Transverse colon (tissue), 4 donors: ENCODE measurements at regions not wholly inside any gene's neighbourhood (a gene's known extent, or its start where the extent isn't known, plus 50 kb on each side); places are given as distances from the start of the nearest gene placed in this dataset.

Experiments used
- DNase-seq: peaks from one replicate; pipeline ENCODE4 v3.0.0-alpha.2; 2019
- H3K27ac ChIP-seq, 4 donors: fragments of 200-600 bp; sonication (generic); 2 replicates each; pipeline ENCODE4 v1.5.1; 2016 to 2018; ENCODE audit warnings: inconsistent platforms in 4 of 4
- H3K27me3 ChIP-seq: fragments of 200-600 bp; sonication (generic); 2 replicates; pipeline ENCODE4 v1.5.1; 2017; ENCODE audit warnings: inconsistent platforms
- H3K36me3 ChIP-seq, 4 donors: fragments of 200-600 bp; sonication (generic); 2 replicates each; pipeline ENCODE4 v1.5.1; 2017 to 2019; ENCODE audit warnings: inconsistent platforms in 4 of 4
- H3K4me1 ChIP-seq, 4 donors: fragments of 200-600 bp; sonication (generic); 2 replicates each; pipeline ENCODE4 v1.5.1; 2017 to 2020; ENCODE audit warnings: inconsistent platforms in 4 of 4
- H3K4me3 ChIP-seq, 4 donors: fragments of 200-600 bp; sonication (generic); 1 replicate in 1 of 4; 2 replicates in 3 of 4; pipeline versions ENCODE4 v1.5.1 to v1.6.1; 2017 to 2019; ENCODE audit warnings: inconsistent platforms in 4 of 4
- H3K9me3 ChIP-seq, 2 donors: fragments of 200-600 bp; sonication (generic); 2 replicates each; pipeline ENCODE4 v1.5.1; 2017 to 2019; ENCODE audit warnings: inconsistent platforms in 2 of 2
- CTCF ChIP-seq, 5 experiments: fragments of 200-600 bp in 3 of 5; fragments of 450-650 bp in 2 of 5; sonication (generic) in 3 of 5; IDR thresholded peaks; 1 replicate in 2 of 5; 2 replicates in 3 of 5; pipeline ENCODE4 v1.5.1; 2016 to 2017; ENCODE audit warnings: antibody characterized with exemption in 5 of 5, inconsistent platforms in 3 of 5, mild to moderate bottlenecking in 2 of 5, moderate library complexity in 1 of 5
- EP300 ChIP-seq: sonication (generic); formaldehyde crosslinking; IDR thresholded peaks from one replicate; pipeline ENCODE4 v1.6.1; 2017; ENCODE audit warnings: antibody characterized with exemption, low read depth
- POLR2A ChIP-seq: fragments of 450-650 bp; IDR thresholded peaks from one replicate; pipeline ENCODE4 v1.6.1; 2016; ENCODE audit warnings: antibody characterized with exemption, mild to moderate bottlenecking, moderate library complexity
- POLR2AphosphoS5 ChIP-seq, 3 donors: sonication (generic); formaldehyde crosslinking; IDR thresholded peaks; one replicate each; pipeline ENCODE4 v1.6.1; 2016; ENCODE audit warnings: antibody characterized with exemption in 3 of 3
- WGBS, 2 donors: methylation state at CpG; one replicate each; pipeline ENCODE4 v1.1.5; 2018; ENCODE audit warnings: low coverage in 1 of 2; 5-methylcytosine and 5-hydroxymethylcytosine counted together
- in situ Hi-C, 4 donors: fragments of 200-750 bp; cut with MboI; loops; one replicate each; pipeline versions ENCODE4 v1.15.0 to v1.15.1; 2017; ENCODE audit warnings: low sequenced_read_pairs in 3 of 4, low pct_ligation_motif_present in 1 of 4, low pct_unique_long_range_greater_than_20kb in 1 of 4
- intact Hi-C: fragments of 100-400 bp; cut with DNase I; formaldehyde crosslinking; loops from one replicate; pipeline ENCODE4 v1.15.1; 2023; ENCODE audit warnings: low total_unique reads

- H3K4me1 ChIP-seq: no peaks in the 10 kb centered on the region
- in situ Hi-C loops: loop anchor here in 3 of 4 donors (25.0 kb wide), 4 partner anchors 425 to 650 kb away; partner anchors contain the start of genes ESS2 (in 1 of the 3), SLC25A1 (in 1 of the 3) and TSSK2 (in 1 of the 3)
- TF ChIP-seq POLR2A (no peak), POLR2AphosphoS5 (IDR thresholded peaks at IDR 0.05) (no peak), CTCF (IDR thresholded peaks at IDR 0.05) (no peak), EP300 (no peak)
- no peaks in the 10 kb centered on the region for H3K9me3 ChIP-seq
- no peaks in the 10 kb centered on the region for H3K36me3 ChIP-seq
- H3K27ac ChIP-seq: no peak overlapping the region
- H3K4me3 ChIP-seq: no peak overlapping the region
- intact Hi-C loops: no loop called here
- WGBS, 2 donors: 79 to 100% methylated on average over 1 to 14 of the region's 15 CpGs
- peaks cover 9% of the 10 kb centered on the region for H3K27me3 ChIP-seq
- DNase-seq: no peak
These were observed 76.7 kb upstream of the SEPTIN5 start for GRCh38 chr22:19637408-19638281.

- intact Hi-C loops: no loop called here
- in situ Hi-C loops: loop anchor here in 3 of 4 donors (25.0 kb wide), 4 partner anchors 426 to 651 kb away; partner anchors contain the start of genes ESS2 (in 1 of the 3), SLC25A1 (in 1 of the 3) and TSSK2 (in 1 of the 3)
- Histone ChIP-seq H3K36me3 (no peaks in the 10 kb centered on the region), H3K4me3 (no peak overlapping the region), H3K9me3 (no peaks in the 10 kb centered on the region), H3K27ac (no peak overlapping the region), H3K4me1 (no peaks in the 10 kb centered on the region), H3K27me3 (peaks cover 9% of the 10 kb centered on the region)
- 77 to 82% methylated on average over 3 to 8 of the region's 8 CpGs for WGBS, 2 donors
- TF ChIP-seq EP300 (no peak), POLR2AphosphoS5 (IDR thresholded peaks at IDR 0.05) (no peak), CTCF (IDR thresholded peaks at IDR 0.05) (no peak), POLR2A (no peak)
- DNase-seq: no peak
These were observed 75.9 kb upstream of the SEPTIN5 start for GRCh38 chr22:19638282-19639015.

GRCh38 chr22:19639610-19640135 lies 74.6 kb upstream of the SEPTIN5 start:
- Histone ChIP-seq H3K9me3 (no peaks in the 10 kb centered on the region), H3K36me3 (no peaks in the 10 kb centered on the region), H3K4me1 (no peaks in the 10 kb centered on the region), H3K4me3 (no peak overlapping the region), H3K27me3 (peaks cover 9% of the 10 kb centered on the region), H3K27ac (no peak overlapping the region)
- DNase-seq: no peak
- in situ Hi-C loops: loop anchor here in 3 of 4 donors (25.0 kb wide), 4 partner anchors 427 to 652 kb away; partner anchors contain the start of genes ESS2 (in 1 of the 3), SLC25A1 (in 1 of the 3) and TSSK2 (in 1 of the 3)
- 86 to 100% methylated on average over 2 to 13 of the region's 13 CpGs for WGBS, 2 donors
- TF ChIP-seq POLR2AphosphoS5 (IDR thresholded peaks at IDR 0.05) (no peak), POLR2A (no peak), CTCF (IDR thresholded peaks at IDR 0.05) (no peak), EP300 (no peak)
- intact Hi-C loops: no loop called here

GRCh38 chr22:19640306-19640705 lies 74.0 kb upstream of the SEPTIN5 start:
- in situ Hi-C loops (loop anchor here in 3 of 4 donors (25.0 kb wide), 4 partner anchors 428 to 653 kb away; partner anchors contain the start of genes ESS2 (in 1 of the 3), SLC25A1 (in 1 of the 3) and TSSK2 (in 1 of the 3)), intact Hi-C loops (no loop called here)
- DNase-seq: no peak
- Histone ChIP-seq H3K4me1 (no peaks in the 10 kb centered on the region), H3K27ac (no peak overlapping the region), H3K9me3 (no peaks in the 10 kb centered on the region), H3K4me3 (no peak overlapping the region), H3K36me3 (no peaks in the 10 kb centered on the region), H3K27me3 (peaks cover 12% of the 10 kb centered on the region)
- WGBS, 2 donors: 70 to 93% methylated on average over 2 to 4 of the region's 4 CpGs
- TF ChIP-seq POLR2AphosphoS5 (IDR thresholded peaks at IDR 0.05) (no peak), EP300 (no peak), CTCF (IDR thresholded peaks at IDR 0.05) (no peak), POLR2A (no peak)
